ENCODE measurements at regions not wholly inside any gene's neighbourhood (a gene's known extent, or its start where the extent isn't known, plus 50 kb on each side); places are given as distances from the start of the nearest gene placed in this dataset.
A peak's percentile ranks its signal among the peaks of the same experiment; 100 is the strongest.
"Not testable (repeated sequence)": the region's sequence is repeated elsewhere in the genome, so short reads cannot be mapped to it uniquely, and the experiment has no call there.

DNA sequence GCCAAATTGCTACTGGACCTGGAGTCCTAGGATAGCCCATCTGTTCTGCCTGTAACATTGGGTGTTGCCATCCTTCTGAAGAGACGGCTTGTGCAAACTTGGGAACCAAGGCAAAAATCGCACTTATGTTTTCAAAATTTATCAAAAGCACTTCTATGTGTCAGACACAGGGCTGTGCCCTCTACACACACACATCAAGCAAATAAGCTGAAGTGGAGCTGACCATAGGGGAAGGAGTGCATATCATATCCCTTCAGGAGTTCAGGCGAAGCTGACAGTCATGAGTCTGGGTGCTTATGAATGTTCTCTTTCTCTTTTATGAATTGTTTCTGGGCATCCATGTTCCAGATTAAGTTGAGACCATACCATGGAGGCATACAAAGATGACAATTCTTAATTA, 247.9 kb downstream of the CYRIA start:
- Mint-ChIP-seq H3K9me3 (peaks cover 12% of the 10 kb centered on the region), H3K27me3 (ENCODE audit: low read depth, poor library complexity) (peaks cover 7% of the 10 kb centered on the region), H3K27ac (no peak overlapping the region), H3K36me3 (ENCODE audit: low read depth) (peaks cover 6% of the 10 kb centered on the region), H3K4me1 (peaks cover 9% of the 10 kb centered on the region), H3K4me3 (no peak overlapping the region)
- DNase-seq: no peak
- TF ChIP-seq, protein P1, sequence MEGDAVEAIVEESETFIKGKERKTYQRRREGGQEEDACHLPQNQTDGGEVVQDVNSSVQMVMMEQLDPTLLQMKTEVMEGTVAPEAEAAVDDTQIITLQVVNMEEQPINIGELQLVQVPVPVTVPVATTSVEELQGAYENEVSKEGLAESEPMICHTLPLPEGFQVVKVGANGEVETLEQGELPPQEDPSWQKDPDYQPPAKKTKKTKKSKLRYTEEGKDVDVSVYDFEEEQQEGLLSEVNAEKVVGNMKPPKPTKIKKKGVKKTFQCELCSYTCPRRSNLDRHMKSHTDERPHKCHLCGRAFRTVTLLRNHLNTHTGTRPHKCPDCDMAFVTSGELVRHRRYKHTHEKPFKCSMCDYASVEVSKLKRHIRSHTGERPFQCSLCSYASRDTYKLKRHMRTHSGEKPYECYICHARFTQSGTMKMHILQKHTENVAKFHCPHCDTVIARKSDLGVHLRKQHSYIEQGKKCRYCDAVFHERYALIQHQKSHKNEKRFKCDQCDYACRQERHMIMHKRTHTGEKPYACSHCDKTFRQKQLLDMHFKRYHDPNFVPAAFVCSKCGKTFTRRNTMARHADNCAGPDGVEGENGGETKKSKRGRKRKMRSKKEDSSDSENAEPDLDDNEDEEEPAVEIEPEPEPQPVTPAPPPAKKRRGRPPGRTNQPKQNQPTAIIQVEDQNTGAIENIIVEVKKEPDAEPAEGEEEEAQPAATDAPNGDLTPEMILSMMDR (IDR thresholded peaks at IDR 0.05): no peak

DNA sequence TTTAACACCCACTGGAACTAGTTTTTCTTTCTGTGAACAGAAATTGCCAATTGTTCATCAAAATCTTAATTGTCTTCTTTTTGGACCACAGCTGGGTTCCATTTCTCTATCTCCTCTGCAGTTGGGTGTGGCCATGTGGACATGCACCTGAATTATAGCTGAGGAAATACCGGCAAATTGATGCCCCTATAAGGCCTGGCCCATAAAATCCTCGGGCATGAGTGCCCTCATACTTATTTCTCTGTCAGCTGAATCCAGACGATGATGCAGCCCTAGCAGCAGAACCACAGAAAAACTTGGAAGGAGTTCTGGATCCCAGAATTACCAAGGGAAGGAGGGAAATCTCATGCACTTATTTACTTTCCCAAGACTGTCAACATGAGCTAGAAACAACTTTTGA, 249.0 kb downstream of the CYRIA start:
- no peak for DNase-seq
- Mint-ChIP-seq H3K36me3 (ENCODE audit: low read depth) (peaks cover 7% of the 10 kb centered on the region), H3K4me1 (peaks cover 9% of the 10 kb centered on the region), H3K27ac (no peak overlapping the region), H3K9me3 (peaks cover 12% of the 10 kb centered on the region), H3K4me3 (no peak overlapping the region), H3K27me3 (ENCODE audit: low read depth, poor library complexity) (peaks cover 7% of the 10 kb centered on the region)
- TF ChIP-seq, protein P1 (IDR thresholded peaks at IDR 0.05): no peak

DNA sequence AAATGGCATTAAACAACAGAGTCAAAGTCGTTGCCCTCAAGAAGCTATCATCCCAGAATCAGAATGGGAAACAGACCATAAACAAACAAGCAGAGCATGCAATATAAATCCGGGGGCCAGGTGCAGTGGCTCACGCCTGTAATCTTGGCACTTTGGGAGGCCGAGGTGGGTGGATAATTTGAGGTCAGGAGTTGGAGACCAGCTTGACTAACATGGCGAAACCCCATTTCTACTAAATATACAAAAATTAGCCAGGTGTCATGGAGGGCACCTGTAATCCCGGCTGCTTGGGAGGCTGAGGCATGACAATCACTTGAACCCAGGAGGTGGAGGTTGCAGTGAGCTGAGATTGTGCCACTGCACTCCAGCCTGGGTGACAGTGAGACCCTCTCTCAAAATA, 249.8 kb downstream of the CYRIA start:
- not testable (repeated sequence) for H3K27ac Mint-ChIP-seq; H3K4me3 Mint-ChIP-seq; DNase-seq; H3K4me1 Mint-ChIP-seq; H3K27me3 Mint-ChIP-seq (ENCODE audit: low read depth, poor library complexity)
- Mint-ChIP-seq H3K9me3 (peaks cover 12% of the 10 kb centered on the region), H3K36me3 (ENCODE audit: low read depth) (peaks cover 10% of the 10 kb centered on the region)

DNA sequence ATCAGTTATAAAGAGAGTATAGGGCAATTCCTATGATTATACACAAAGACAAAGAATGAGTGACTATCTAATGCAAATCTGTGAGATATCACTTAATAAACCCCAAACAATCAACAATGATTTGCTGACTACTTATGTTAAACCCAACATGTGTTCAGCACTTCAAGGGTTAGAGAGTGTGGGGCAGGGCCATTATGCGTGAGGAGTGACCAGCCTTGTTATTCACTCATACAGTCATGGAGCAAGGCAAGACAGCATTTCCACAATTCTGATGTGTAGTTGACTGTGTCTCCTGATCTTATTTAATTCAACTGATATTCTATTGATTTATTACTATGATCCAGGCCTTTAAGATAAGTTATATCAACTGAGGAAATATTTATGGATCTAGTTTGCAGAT, 251.7 kb downstream of the CYRIA start:
- Mint-ChIP-seq H3K4me3 (no peak overlapping the region), H3K27me3 (ENCODE audit: low read depth, poor library complexity) (peaks cover 3% of the 10 kb centered on the region), H3K27ac (no peak overlapping the region), H3K36me3 (ENCODE audit: low read depth) (peaks cover 10% of the 10 kb centered on the region), H3K4me1 (peaks cover 12% of the 10 kb centered on the region), H3K9me3 (peaks cover 12% of the 10 kb centered on the region)
- no peak for DNase-seq
- TF ChIP-seq, protein P1 (IDR thresholded peaks at IDR 0.05): no peak

DNA sequence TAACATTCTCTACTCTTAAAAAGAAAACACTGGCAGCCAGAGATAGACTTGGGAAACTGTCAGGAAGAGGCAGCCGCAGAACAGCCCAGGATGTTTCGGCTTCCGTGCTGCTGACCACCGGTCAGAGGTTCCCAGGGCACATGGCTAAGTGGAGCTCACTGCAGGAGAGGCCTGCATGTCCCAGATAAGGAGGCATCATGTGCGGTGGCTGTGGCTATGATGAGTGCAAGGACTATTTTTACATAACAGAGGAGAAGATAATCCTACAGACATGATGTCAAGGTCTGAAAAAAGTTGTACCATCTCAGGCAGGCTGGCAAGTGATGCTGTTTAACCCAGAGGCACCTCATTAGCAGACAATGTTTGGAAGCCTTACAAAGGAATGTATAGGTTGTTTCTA, 252.3 kb downstream of the CYRIA start:
- H3K4me1 Mint-ChIP-seq: peaks cover 17% of the 10 kb centered on the region
- H3K9me3 Mint-ChIP-seq: peaks cover 12% of the 10 kb centered on the region
- peak overlapping the region; percentile 13 for H3K27ac Mint-ChIP-seq
- H3K4me3 Mint-ChIP-seq: no peak overlapping the region
- no peak for DNase-seq
- peaks cover 3% of the 10 kb centered on the region for H3K27me3 Mint-ChIP-seq (ENCODE audit: low read depth, poor library complexity)
- peaks cover 10% of the 10 kb centered on the region for H3K36me3 Mint-ChIP-seq (ENCODE audit: low read depth)
- TF ChIP-seq, protein P1 (IDR thresholded peaks at IDR 0.05): no peak

DNA sequence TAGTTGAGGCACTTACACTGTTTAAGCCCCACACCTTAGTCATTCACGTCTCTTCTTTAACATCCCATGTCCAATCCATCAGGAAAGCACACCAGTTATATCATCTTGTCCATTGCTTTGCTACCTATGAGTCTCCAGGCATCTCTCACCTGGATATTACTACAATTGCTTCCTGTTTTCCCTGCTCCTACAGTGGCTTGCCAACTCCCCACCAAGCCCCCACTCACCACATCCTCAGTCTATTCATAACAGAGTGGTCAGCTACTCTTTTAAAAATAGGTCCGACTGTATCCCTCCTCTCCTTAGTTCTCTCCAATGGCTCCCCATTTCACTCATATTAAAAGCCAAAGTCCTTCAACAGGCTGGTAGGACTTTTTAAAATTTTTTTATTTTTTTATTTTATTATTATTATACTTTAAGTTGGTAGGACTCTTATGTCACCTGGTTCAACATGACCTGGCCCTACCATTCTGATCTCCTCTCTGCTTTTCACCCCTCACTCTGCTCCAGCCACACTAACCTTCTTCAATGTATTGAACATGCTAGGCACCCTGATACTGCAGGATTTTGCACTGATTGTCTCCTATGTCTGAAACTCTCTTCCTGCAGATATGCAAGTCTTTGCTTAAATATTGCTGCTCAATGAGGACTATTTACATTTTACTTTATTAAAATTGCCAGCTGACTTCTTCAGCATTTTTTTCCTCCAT, 253.2 kb downstream of the CYRIA start:
- Mint-ChIP-seq H3K9me3 (peaks cover 12% of the 10 kb centered on the region), H3K36me3 (ENCODE audit: low read depth) (peaks cover 10% of the 10 kb centered on the region), H3K27ac (peak overlapping the region; percentile 13), H3K4me1 (peaks cover 24% of the 10 kb centered on the region), H3K27me3 (ENCODE audit: low read depth, poor library complexity) (peaks cover 3% of the 10 kb centered on the region), H3K4me3 (no peak overlapping the region)
- no peak for DNase-seq
- TF ChIP-seq, protein P1 (IDR thresholded peaks at IDR 0.05): no peak

All from nephron progenitor cell (in vitro differentiated cells).